ENCODE measurements at regions not wholly inside any gene's neighbourhood (a gene's known extent, or its start where the extent isn't known, plus 50 kb on each side); places are given as distances from the start of the nearest gene placed in this dataset.

DNA sequence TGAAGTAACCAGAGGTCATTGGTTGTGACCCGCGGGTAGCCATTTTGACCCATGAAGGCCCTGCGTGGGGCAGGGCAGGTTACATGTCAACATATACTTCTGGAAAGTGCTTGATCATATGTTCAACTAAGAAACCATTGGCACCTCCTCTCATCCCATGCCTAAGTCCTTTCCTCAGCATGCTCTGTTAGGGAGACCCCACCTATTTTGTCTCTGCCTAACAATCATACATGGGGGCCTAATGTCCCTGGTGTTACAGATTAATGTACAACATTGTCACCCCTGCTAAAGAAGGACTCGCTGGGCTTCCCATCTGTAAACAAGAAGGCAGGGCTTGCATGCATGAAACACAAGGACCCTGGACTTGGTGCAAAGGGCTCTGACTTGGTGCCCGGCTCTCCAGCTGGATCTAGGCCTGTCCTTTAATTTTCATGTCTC, 133.7 kb upstream of the TNS3 start:
- Histone ChIP-seq H2AFZ (ENCODE audit: low read length) (peak overlapping the region; percentile 72), H3K4me3 (ENCODE audit: low read depth, low read length, poor library complexity, severe bottlenecking) (peak overlapping the region; percentile 41), H3K27ac (ENCODE audit: low read depth, low read length, poor library complexity, severe bottlenecking) (peak overlapping the region; percentile 95), H3K79me2 (ENCODE audit: insufficient read depth, low read depth, low read length) (no peaks in the 10 kb centered on the region), H3K9me3 (ENCODE audit: low read length) (no peaks in the 10 kb centered on the region), H3K4me2 (ENCODE audit: low read length) (peak overlapping the region; percentile 70), H3K9me2 (ENCODE audit: insufficient read depth, low read length) (no peaks in the 10 kb centered on the region), H4K20me1 (ENCODE audit: insufficient read depth, low read length) (no peaks in the 10 kb centered on the region), H3K4me1 (ENCODE audit: insufficient read depth, low read length, poor library complexity, severe bottlenecking) (peaks cover 89% of the 10 kb centered on the region), H3K36me3 (ENCODE audit: insufficient read depth, low read length) (no peaks in the 10 kb centered on the region)
- TF ChIP-seq, protein P1, sequence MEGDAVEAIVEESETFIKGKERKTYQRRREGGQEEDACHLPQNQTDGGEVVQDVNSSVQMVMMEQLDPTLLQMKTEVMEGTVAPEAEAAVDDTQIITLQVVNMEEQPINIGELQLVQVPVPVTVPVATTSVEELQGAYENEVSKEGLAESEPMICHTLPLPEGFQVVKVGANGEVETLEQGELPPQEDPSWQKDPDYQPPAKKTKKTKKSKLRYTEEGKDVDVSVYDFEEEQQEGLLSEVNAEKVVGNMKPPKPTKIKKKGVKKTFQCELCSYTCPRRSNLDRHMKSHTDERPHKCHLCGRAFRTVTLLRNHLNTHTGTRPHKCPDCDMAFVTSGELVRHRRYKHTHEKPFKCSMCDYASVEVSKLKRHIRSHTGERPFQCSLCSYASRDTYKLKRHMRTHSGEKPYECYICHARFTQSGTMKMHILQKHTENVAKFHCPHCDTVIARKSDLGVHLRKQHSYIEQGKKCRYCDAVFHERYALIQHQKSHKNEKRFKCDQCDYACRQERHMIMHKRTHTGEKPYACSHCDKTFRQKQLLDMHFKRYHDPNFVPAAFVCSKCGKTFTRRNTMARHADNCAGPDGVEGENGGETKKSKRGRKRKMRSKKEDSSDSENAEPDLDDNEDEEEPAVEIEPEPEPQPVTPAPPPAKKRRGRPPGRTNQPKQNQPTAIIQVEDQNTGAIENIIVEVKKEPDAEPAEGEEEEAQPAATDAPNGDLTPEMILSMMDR (conservative IDR thresholded peaks at IDR 0.05; ENCODE audit: low read length): no peak
- TF ChIP-seq EZH2phosphoT487 (IDR thresholded peaks at IDR 0.05; ENCODE audit: borderline replicate concordance, low read depth, low read length): no peak
- DNase-seq (ENCODE audit: low spot score): no peak
- POLR2A ChIA-PET: interaction anchor here (0.6 to 2.2 kb wide), 6 partner anchors 11 to 115 kb away, joined by 3 to 10 read pairs (median 6); no protein-coding TSS in a partner anchor
- BruUV-seq (replicated peaks): TSS peak; percentile 63
- intact Hi-C loops (cut with micrococcal nuclease; ENCODE audit: unreplicated experiment): loop anchor here (1.0 to 2.0 kb wide), 3 partner anchors 43 to 135 kb away; no protein-coding TSS in a partner anchor
- CTCF ChIA-PET (ENCODE audit: unreplicated experiment): interaction anchor here (0.6 kb wide), 2 partner anchors 92 to 96 kb away, joined by 3 read pairs; no protein-coding TSS in a partner anchor

DNA sequence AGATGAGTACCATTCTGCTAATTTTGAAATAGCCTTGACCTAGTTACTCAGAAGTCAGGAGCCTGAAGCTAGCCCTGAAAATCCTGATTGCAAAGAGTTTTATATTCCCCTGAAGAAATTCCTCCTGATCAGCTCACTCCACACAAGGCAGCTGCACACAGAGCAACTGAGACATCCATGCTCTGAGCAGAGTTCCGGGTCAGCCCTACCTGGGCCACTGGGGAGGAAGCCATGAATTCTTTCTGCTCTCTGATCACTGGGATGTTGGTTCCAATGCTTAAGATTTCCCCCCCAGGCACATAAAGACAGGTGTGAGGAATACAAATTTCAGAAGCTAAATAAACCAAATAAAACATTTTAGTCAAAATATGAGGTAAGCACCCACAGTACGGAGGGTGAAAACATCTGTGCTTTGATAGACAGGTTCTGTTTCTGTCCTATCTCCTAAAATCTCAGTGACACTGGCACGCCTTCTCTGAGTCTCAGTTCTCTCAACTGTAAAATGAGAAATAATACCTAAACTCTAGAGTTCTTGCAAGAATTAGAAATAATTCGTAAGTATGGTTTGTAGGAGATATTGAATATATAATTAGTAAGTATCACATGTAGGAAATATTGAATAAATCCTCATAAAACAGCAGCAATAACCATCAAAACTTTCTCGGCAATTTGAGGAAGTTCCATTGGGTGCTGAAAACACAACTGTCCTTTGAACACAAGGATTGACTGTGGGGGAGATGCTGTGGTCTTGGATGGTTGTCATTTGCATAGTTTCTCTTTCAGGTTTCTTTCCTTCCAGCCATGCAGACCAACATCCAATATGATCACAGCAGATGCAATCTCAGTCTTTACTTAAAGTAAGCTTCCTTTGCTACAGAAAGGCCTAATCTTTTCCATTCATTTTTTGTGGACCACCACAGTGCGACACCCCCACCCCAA, 133.0 kb upstream of the TNS3 start:
- H3K4me2 ChIP-seq (ENCODE audit: low read length): peak overlapping the region; percentile 70
- ChIA-PET CTCF (ENCODE audit: unreplicated experiment) (interaction anchor here (0.6 kb wide), 2 partner anchors 92 to 95 kb away, joined by 3 read pairs; no protein-coding TSS in a partner anchor), POLR2A (interaction anchor here (0.6 to 2.2 kb wide), 12 partner anchors 9 to 134 kb away, joined by 3 to 10 read pairs (median 5); no protein-coding TSS in a partner anchor)
- no peaks in the 10 kb centered on the region for H3K9me2 ChIP-seq (ENCODE audit: insufficient read depth, low read length)
- intact Hi-C loops (cut with micrococcal nuclease; ENCODE audit: unreplicated experiment): loop anchor here (1.0 to 2.0 kb wide), 3 partner anchors 43 to 134 kb away; no protein-coding TSS in a partner anchor
- TSS peak; percentile 83 for BruUV-seq (replicated peaks)
- H3K27ac ChIP-seq (ENCODE audit: low read depth, low read length, poor library complexity, severe bottlenecking): peak overlapping the region; percentile 95
- TF ChIP-seq EZH2phosphoT487 (IDR thresholded peaks at IDR 0.05; ENCODE audit: borderline replicate concordance, low read depth, low read length): no peak
- TF ChIP-seq, protein P1 (conservative IDR thresholded peaks at IDR 0.05; ENCODE audit: low read length): no peak
- peak overlapping the region; percentile 41 for H3K4me3 ChIP-seq (ENCODE audit: low read depth, low read length, poor library complexity, severe bottlenecking)
- peak; percentile 81 for DNase-seq (ENCODE audit: low spot score)
- H3K36me3 ChIP-seq (ENCODE audit: insufficient read depth, low read length): no peaks in the 10 kb centered on the region
- peaks cover 81% of the 10 kb centered on the region for H3K4me1 ChIP-seq (ENCODE audit: insufficient read depth, low read length, poor library complexity, severe bottlenecking)
- H2AFZ ChIP-seq (ENCODE audit: low read length): peak overlapping the region; percentile 72
- no peaks in the 10 kb centered on the region for H4K20me1 ChIP-seq (ENCODE audit: insufficient read depth, low read length)
- H3K79me2 ChIP-seq (ENCODE audit: insufficient read depth, low read depth, low read length): no peaks in the 10 kb centered on the region
- no peaks in the 10 kb centered on the region for H3K9me3 ChIP-seq (ENCODE audit: low read length)

All from OCI-LY7 (cell line).